ENCODE measurements at regions not wholly inside any gene's neighbourhood (a gene's known extent, or its start where the extent isn't known, plus 50 kb on each side); places are given as distances from the start of the nearest gene placed in this dataset.

DNA sequence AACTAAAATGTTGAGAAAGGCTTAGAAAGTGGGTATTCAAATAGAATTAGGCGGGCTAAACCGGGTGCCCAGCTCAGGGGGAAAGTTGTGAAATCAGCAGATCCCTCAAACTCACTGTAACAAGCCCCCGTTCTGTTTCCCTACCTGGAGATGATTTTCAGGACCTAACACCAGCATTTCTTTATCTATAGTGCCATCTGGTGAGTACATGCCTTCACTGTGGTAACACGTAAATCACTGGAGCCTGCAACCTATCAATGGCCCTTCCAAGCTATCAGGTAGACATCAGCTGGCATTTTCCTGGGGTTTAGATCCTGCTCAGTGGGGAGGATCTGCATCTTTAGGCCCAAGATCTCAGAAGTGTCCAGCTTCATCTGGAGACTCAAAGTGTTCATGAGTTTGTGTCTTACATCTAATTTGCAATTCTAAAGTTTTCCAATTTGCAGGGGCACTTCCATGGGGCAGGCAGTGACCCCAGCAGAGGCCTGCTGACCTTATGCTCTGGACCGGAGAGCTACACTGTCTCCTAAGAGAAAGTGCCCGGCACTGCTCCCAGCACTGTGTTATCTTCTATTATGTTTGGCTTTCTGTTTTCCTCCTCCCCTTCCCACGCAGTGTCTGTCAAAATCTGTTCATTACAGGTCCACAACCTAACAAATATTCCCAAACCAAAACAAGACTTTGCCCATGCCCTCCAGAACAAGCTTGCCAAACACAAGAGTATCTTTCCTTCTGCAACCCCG is 132.5 kb downstream of the LSM5 start:
- TF ChIP-seq, protein P1, sequence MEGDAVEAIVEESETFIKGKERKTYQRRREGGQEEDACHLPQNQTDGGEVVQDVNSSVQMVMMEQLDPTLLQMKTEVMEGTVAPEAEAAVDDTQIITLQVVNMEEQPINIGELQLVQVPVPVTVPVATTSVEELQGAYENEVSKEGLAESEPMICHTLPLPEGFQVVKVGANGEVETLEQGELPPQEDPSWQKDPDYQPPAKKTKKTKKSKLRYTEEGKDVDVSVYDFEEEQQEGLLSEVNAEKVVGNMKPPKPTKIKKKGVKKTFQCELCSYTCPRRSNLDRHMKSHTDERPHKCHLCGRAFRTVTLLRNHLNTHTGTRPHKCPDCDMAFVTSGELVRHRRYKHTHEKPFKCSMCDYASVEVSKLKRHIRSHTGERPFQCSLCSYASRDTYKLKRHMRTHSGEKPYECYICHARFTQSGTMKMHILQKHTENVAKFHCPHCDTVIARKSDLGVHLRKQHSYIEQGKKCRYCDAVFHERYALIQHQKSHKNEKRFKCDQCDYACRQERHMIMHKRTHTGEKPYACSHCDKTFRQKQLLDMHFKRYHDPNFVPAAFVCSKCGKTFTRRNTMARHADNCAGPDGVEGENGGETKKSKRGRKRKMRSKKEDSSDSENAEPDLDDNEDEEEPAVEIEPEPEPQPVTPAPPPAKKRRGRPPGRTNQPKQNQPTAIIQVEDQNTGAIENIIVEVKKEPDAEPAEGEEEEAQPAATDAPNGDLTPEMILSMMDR (IDR thresholded peaks at IDR 0.05; ENCODE audit: borderline replicate concordance): peak; percentile 16
- intact Hi-C loops (cut with micrococcal nuclease): no loop called here
- H3K27ac ChIP-seq (replicated peaks): no peak overlapping the region
- no peaks in the 10 kb centered on the region for H3K36me3 ChIP-seq
- H3K4me1 ChIP-seq: no peaks in the 10 kb centered on the region
- H3K9me3 ChIP-seq (replicated peaks): no peaks in the 10 kb centered on the region
- peaks cover 47% of the 10 kb centered on the region for H3K27me3 ChIP-seq (ENCODE audit: low read depth)
- no peak overlapping the region for H3K4me3 ChIP-seq
- DNase-seq: no peak

DNA sequence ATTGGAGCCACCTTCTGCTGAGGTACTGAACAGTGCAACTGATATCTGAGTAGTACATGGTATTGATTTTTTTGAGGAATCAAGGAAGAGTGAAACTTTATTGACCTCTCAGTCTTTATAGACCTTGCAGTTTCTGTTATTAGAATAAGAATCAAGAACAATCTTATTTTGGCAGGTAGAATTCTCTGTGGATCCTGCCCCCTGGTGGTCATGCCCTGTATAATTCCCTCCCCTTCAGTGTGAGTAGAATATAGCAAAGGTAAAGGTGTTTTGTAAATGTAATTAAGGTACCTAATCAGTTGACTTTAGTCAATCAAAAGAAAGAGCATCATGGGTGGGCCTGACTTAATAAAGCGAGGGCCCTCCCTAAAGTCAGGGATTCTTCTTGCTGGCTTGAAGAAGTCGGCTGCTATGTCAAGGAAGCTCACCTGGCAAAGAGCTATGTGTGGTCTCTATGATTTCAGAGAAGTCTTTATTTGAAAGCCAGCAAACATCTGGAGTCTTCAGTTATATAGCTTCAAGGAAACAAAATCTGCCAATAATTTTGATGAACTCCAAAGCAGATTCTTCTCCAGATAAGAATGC is 142.8 kb downstream of the LSM5 start:
- H3K27me3 ChIP-seq (ENCODE audit: low read depth): no peaks in the 10 kb centered on the region
- no peak overlapping the region for H3K27ac ChIP-seq (replicated peaks)
- no peak for DNase-seq
- no peaks in the 10 kb centered on the region for H3K4me1 ChIP-seq
- no peak overlapping the region for H3K4me3 ChIP-seq
- no peaks in the 10 kb centered on the region for H3K36me3 ChIP-seq
- TF ChIP-seq, protein P1 (IDR thresholded peaks at IDR 0.05; ENCODE audit: borderline replicate concordance): peak; percentile 68
- intact Hi-C loops (cut with micrococcal nuclease): loop anchor here (5.0 to 10.0 kb wide), 2 partner anchors 135 to 603 kb away; no protein-coding TSS in a partner anchor
- H3K9me3 ChIP-seq (replicated peaks): no peaks in the 10 kb centered on the region

DNA sequence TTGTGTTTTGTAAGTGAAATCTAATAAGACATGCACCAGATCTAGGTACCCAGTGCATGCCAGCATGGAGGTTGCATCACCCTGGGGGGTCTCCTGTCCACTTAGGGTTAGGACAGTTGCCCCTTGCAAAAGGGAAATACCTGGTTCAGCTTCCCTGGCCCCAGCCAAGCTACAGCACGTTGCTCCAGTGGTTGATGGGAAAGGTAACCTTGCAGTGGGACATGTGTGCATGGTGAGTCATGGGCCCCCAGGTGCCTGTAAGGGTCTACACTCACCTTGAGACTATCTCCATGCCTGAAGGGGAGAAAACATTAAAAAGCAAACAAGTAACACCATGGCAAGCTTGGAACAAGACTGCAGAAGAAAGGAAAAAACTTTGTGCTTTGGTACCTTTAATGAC is 143.9 kb downstream of the LSM5 start:
- DNase-seq: no peak
- Histone ChIP-seq H3K27me3 (ENCODE audit: low read depth) (no peaks in the 10 kb centered on the region), H3K36me3 (no peaks in the 10 kb centered on the region), H3K4me1 (no peaks in the 10 kb centered on the region), H3K27ac (replicated peaks) (no peak overlapping the region), H3K9me3 (replicated peaks) (no peaks in the 10 kb centered on the region), H3K4me3 (no peak overlapping the region)
- intact Hi-C loops (cut with micrococcal nuclease): loop anchor here (5.0 to 10.0 kb wide), 2 partner anchors 134 to 601 kb away; no protein-coding TSS in a partner anchor
- TF ChIP-seq, protein P1 (IDR thresholded peaks at IDR 0.05; ENCODE audit: borderline replicate concordance): no peak

DNA sequence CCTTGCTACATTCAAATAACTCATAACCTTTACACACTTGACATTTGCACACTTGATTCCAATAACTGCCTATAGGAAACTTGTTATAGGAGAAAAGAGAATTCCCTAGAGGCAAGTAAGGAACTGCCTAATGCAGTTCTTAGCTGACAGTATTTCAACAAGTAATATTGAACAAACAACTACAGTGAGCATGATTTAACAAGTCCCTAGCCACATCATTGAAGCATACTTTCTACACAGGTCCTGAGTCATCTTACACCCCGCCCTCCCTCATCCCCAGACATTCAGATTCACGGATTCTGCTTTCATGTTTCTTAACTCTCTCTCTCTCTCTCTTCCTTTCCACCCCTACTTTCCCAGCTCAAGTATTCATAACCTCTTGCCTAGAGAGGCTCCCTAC is 153.5 kb downstream of the LSM5 start:
- TF ChIP-seq, protein P1 (IDR thresholded peaks at IDR 0.05; ENCODE audit: borderline replicate concordance): no peak
- H3K27ac ChIP-seq (replicated peaks): peak overlapping the region; percentile 57
- peaks cover 7% of the 10 kb centered on the region for H3K9me3 ChIP-seq (replicated peaks)
- H3K27me3 ChIP-seq (ENCODE audit: low read depth): peaks cover 19% of the 10 kb centered on the region
- no peak for DNase-seq
- intact Hi-C loops (cut with micrococcal nuclease): no loop called here
- H3K4me3 ChIP-seq: no peak overlapping the region
- no peaks in the 10 kb centered on the region for H3K36me3 ChIP-seq
- H3K4me1 ChIP-seq: no peaks in the 10 kb centered on the region

DNA sequence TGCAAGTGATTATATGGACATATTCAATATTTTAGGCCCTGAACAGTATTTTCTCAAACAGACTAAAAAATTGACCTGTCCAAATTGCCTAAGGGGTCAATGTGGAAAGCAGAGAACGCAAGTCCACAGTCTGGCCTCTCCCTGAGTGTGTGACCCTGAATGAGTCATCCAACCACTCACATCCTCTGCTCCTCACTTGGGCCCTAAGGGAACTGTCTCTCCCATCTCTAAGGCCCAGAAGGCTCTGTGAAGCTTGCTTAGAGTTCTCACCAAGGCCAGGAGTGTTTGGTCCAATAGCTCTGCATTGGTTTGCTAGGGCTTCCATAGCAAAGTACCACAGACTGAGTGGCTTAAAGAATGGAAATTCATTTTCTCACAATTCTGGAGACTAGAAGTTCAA is 155.1 kb downstream of the LSM5 start:
- intact Hi-C loops (cut with micrococcal nuclease): no loop called here
- Histone ChIP-seq H3K36me3 (no peaks in the 10 kb centered on the region), H3K4me1 (no peaks in the 10 kb centered on the region), H3K9me3 (replicated peaks) (peaks cover 10% of the 10 kb centered on the region), H3K27me3 (ENCODE audit: low read depth) (peaks cover 19% of the 10 kb centered on the region), H3K27ac (replicated peaks) (peak overlapping the region; percentile 57), H3K4me3 (no peak overlapping the region)
- TF ChIP-seq, protein P1 (IDR thresholded peaks at IDR 0.05; ENCODE audit: borderline replicate concordance): no peak
- no peak for DNase-seq
